ENCODE measurements at regions not wholly inside any gene's neighbourhood (a gene's known extent, or its start where the extent isn't known, plus 50 kb on each side); places are given as distances from the start of the nearest gene placed in this dataset.

DNA sequence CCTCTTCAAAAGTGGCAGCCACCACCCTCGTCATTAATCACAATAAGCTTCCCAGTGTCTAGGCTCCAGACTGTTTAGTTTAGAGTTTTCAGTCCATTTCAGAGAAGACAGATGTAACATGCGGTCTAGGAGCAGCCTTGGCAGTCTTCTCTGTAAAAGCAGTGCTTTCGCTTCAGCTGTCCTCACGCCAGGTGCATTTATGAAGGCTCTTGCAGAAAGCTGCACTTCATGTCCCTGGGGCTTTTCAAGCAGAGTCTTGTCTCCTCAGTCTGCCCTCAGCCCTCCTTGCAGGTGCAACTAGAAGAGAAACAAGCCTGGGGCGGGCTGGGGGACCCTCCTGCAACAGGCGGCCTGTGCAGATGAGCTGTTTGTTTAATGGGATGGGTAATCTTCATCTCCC, 281.9 kb downstream of the DRD1 start:
- DNase-seq, result peak; percentile 82

DNA sequence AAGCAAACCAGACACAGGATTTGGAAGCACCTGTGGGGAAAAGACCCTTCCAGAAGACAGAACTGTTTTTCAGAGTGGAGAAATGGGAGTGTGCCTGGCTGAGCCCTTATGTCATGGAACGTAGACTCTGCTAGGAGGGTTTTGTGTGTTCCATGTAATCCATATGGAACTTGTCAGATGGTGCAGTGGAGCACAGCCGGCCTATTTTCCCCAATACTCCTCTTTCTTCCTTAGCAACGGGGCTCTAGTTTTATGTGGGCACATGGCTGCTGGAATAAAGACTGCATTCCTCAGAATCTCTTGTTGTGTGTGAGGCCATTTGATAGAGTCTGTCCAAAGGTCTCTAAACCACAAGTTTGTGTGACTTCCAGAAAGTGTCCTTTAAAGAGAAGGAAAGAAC, 284.0 kb downstream of the DRD1 start:
- no peak for DNase-seq

GRCh38 chr5:175148636-175149172, 295.3 kb downstream of the DRD1 start:
- no peak for DNase-seq

DNA sequence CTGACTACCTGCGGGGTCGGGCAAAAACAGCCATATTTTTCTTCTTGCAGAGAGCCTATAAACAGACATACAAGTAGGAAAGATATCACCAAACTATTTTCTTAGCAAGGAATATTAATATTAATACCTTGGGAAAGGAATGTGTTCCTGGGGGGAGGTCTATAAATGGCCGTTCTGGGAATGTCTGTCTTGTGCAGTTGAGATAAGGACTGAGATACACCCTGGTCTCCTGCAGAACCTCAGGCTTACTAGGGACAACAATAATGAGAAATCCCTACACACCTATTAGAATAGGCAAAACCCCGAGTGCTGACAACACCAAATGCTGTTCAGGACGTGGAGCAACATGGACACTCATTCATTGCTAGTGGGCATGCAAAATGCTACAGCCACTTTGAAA, 297.2 kb downstream of the DRD1 start:
- DNase-seq, result no peak

- no peak for DNase-seq
Observed at GRCh38 chr5:175141421-175141820, 302.6 kb downstream of the DRD1 start.

DNA sequence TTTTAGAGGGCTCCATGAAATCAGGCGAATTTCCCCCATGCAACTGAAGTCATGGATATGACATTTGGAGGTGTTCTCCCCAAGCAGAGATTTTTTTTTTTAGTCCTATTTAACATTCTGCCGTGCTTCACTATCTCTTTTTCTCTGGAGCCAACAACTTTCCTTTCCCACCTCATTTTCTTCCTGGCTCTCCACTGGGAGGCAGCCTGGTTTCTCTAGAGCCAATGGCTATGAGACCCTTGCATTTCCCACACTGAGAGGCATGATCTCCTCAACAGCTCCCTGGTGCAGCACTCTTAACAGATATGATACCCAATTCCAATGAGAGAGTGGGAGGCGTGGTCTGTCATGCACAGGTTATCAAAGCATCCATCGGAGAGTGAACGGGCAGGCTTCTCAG, 310.8 kb downstream of the DRD1 start:
- no peak for DNase-seq

DNA sequence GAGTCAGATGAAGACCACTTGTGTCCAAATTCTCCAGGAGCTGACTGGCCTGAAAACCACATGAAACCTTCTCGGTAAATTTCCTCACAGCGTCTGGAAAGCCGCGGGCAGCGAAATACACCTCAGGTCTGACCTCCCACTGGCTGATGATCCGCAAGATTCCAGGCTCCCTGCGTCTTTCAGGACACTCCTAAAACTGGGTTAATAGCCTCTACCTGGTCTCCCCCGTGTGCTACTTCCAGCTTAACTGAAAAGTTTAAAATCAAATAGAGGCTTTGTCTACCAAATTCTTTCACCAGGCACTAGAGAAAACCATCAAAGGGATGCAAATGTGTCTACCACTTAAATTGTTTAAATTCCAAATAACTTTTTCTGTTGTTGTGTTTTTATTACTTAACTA, 312.6 kb downstream of the DRD1 start:
- no peak for DNase-seq

DNA sequence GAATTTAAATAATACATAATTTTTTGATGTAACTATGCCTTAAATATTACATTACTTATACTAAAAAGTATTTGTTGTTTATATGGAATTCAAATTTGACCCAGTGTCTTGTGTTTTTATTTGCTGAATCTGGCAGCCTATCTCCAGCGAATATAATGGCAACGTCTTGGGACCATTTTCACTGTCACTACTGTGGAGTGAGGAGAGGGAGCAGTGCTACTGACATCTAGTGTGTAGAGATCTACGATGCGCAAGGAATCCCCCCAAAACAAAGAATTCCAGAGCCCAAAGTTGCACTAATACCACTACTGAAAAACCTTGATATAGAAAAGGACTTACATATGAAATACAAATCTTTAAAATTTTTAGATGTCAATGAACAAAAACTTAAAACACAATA, 314.4 kb downstream of the DRD1 start:
- DNase-seq, result no peak

GRCh38 chr5:175129121-175129520, 314.9 kb downstream of the DRD1 start:
- DNase-seq, result peak; percentile 12

DNA sequence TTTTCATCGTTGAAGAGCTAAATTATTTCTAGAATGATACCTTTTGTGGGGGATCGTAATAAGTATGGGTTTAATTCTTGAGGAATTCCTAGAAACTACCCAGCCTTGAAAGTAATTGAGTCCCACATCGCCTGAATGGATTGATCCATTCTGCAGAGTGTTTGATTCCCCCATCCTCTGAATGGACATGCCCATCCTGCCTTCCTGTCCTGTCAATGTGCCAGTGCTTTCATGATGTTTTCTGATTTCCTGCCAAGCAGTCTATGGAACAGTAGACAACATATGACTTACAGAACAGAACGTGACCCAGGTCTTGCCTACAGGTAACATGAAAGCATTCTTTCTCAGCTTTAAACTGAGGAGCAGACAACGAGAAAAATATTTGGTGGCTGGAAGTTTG, 319.2 kb downstream of the DRD1 start:
- DNase-seq, result no peak

DNA sequence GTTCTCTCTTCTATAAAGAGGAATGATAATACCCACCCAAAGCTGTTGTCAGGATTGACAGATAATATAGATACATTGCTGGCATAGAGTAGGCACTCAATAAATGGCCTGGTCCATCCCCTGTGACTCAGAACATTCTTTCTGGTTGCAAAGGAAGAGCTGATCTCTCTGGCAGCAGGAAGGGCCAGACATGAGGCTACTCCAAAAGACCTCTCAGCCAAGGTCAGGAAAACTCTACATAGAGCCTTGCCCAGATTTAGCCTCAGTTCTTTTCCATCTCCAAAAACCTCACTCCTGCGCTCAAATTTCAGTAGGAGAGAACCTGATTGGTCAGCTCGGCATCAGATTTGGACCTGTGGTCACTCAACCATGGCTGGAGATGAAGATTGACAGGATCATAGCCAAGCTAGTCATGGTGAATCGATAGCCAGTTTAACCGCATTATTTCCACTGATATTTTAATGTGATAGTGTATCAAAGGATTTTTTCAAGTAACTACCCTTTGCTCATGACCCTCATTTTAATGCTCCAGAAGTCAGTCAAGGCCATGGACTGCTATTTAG, 319.6 kb downstream of the DRD1 start:
- DNase-seq, result no peak

- no peak for DNase-seq
Observed at GRCh38 chr5:175123542-175123941, 320.4 kb downstream of the DRD1 start.

- DNase-seq, result no peak
Observed at GRCh38 chr5:175121457-175121856, 322.5 kb downstream of the DRD1 start.

- no peak for DNase-seq
Observed at GRCh38 chr5:175120412-175120811, 323.6 kb downstream of the DRD1 start.

- DNase-seq, result no peak
Observed at GRCh38 chr5:175118700-175119309, 325.2 kb downstream of the DRD1 start.

DNA sequence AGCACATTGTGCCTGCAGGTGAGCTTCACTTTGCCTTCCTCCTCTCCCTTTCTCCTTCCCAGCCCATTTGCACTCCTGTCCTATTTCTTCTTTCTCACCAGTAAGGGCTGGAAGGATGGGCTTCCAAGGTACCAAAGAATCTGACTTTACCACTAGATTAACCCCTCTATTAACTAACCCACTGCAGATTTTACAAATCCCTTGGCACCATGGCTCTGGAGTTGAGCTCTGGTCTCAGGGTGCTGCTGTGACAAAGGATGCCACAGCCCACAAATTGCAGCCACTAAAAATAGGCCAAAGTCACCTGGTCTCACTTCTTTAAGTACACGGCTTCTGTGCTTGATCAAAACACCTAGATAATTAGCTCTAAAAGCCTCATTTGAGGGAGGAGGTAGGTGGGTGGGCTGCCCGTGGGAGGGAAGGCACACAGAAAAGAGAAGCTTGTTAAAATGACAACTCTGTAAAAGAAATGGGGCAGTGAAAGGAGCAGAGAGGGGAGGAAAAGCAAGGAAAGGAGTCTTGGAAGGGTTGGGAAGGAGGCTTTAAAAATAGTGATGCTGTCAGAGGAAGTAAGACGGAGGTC, 327.4 kb downstream of the DRD1 start:
- no peak for DNase-seq

GRCh38 chr5:175115831-175116230, 328.2 kb downstream of the DRD1 start:
- DNase-seq, result no peak

- DNase-seq, result no peak
Observed at GRCh38 chr5:175113947-175114346, 330.0 kb downstream of the DRD1 start.

DNA sequence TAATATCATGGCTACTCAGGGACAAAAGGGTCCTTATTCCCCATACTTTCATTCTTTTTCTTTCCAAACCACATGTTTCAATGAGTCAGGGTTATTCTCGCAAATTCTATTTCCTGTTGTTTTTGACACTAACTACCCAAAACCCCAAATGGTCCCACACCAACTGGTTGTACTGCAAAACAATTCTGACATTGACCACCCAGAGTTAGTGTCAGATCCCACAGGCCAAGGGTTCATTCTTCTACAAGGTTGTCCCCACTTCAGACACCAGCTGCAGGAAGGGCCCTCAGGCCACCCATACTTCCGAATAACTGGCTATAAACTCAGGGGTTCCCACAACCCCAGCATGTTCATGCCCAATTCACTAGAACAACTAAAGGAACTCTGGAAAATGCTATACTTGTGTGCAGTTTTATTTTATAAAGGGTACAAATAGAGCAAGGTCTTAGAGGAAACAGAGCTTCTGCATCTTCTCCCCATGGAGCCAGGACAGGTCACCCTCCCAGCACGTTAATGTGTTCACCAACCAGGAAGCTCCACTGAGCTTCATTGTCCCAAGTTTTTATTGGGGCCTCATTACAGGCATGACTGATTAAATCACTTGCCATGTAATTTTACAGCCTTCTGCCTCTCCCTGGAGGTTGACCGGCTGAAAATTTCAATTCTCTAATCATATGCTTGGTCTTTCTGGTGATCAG, 334.8 kb downstream of the DRD1 start:
- no peak for DNase-seq

DNA sequence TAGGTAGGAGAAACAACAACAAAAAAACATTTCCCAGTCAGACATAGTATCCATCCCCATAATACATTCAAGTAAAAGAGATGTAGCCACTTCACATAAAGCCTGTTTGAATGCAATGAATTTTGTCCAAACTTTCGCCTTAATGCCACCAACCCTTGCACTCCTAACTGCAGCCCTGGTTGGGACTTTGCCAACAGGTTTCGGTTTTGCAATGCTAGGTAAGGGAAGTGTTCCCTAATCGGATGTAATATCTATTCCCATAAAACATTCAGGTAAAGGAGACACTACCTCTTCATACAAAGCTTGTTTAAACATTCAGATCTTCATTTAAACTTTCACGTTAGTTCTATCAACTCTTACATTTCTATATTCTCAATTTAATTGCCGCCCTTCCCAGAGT, 336.1 kb downstream of the DRD1 start:
- DNase-seq, result no peak

DNA sequence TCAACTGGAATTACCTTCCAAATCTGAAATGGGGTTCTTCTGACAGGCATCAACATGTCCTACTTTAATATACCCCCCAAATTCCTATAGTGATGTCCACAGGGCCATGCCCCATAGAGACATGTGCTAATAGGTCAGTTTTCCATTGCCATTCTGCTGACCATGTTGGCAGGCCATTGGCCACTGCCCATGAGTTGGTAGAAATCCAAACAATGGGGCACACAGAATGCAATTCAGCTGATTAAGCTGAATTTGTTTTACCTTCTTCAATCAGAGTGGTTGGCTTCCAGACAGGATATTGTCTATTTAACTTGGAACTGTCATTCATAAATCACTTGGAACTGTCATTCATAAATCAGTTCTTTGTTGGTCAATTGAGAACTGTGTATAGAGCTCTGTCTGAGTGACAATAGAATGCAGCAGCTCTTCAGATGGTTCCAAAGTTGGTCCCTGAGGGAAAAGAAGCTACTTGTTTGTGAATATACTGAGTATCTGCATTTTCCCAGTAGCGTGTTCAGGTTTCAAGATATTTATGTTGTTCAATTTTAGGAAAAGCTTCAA, 336.9 kb downstream of the DRD1 start:
- peak; percentile 34 for DNase-seq

GRCh38 chr5:175104677-175105076, 339.3 kb downstream of the DRD1 start:
- DNase-seq, result no peak

DNA sequence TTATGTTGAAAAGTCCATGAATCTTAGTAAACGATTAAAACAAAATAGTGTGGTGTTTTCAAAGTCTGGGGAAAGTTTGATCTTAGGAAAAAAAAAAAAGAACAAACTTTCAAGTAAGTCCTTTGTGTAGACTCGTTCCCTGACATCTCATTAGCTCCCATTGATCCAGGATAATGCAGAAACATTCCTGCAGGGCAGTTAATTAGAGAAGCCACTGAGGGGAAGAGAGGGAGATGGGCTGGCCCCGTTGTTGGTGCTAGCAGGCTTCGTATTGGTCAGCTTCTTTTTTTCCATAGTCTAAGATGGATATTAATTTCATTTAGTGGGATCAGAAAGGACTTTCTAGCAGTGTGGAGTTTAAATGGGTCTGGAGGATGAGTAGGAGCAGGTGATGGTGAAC, 340.2 kb downstream of the DRD1 start:
- DNase-seq, result no peak

DNA sequence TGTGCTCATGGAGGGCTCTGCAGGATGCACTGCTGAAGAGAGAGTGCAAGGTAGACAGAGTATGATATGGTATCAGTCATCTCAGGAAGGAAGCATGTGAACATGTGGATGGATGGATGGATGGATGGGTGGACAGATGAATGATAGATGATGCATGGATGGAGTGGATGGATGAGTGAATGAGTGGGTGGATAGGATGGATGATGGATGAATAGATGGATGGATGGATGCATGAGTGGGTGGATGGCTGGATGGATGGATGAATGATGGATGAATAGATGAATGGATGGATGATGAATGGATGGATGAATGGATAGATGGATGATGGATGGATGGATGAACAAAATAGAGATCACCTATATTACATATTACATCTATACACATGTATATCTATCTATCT, 341.3 kb downstream of the DRD1 start:
- no peak for DNase-seq

Measured in NCI-H345 (cell line).